ENCODE measurements at regions not wholly inside any gene's neighbourhood (a gene's known extent, or its start where the extent isn't known, plus 50 kb on each side); places are given as distances from the start of the nearest gene placed in this dataset.

DNA sequence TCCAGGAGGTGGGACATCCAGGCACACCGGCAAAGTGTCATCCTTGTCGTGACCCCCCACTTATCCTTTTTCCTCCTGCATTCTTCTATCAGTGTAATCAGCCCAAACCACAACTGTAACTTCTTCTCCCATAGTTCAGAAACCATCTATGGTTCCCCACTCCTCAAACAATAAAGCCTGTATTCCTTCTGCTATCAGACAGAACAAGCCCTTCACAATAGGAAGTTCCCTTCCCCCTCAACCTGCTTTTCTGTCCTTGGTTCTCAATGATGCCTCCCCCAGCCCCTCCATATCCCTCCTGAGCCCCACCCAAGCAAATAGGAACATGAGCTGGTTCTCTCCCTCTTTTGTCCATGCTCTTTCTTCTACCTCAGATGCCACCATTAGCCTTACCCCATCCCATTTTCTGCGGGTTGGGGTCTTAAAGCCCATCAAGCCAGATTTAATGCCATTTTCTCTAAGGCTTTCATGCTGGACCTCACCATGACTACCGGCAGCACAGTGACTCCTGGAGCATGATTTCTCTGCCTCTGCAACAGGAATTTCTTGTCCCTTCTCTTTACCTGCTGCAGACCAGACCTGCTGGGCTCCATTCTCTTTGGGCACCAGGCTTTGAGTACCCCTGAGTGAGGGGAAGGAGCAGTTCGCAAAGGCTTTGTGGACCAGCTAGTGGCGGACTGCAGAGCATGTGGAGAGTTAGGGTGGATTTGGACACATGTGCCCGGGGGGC, 92.8 kb upstream of the PAX2 start:
- TF ChIP-seq, protein P1, sequence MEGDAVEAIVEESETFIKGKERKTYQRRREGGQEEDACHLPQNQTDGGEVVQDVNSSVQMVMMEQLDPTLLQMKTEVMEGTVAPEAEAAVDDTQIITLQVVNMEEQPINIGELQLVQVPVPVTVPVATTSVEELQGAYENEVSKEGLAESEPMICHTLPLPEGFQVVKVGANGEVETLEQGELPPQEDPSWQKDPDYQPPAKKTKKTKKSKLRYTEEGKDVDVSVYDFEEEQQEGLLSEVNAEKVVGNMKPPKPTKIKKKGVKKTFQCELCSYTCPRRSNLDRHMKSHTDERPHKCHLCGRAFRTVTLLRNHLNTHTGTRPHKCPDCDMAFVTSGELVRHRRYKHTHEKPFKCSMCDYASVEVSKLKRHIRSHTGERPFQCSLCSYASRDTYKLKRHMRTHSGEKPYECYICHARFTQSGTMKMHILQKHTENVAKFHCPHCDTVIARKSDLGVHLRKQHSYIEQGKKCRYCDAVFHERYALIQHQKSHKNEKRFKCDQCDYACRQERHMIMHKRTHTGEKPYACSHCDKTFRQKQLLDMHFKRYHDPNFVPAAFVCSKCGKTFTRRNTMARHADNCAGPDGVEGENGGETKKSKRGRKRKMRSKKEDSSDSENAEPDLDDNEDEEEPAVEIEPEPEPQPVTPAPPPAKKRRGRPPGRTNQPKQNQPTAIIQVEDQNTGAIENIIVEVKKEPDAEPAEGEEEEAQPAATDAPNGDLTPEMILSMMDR (IDR thresholded peaks at IDR 0.05), result no peak
- TF ChIP-seq POLR2A (IDR thresholded peaks at IDR 0.05), result no peak
